A549 (cell line): ENCODE measurements at regions not wholly inside any gene's neighbourhood (a gene's known extent, or its start where the extent isn't known, plus 50 kb on each side); places are given as distances from the start of the nearest gene placed in this dataset.
"Not testable (repeated sequence)": the region's sequence is repeated elsewhere in the genome, so short reads cannot be mapped to it uniquely, and the experiment has no call there.

Experiments used
- ATAC-seq, 2 experiments: fragments of 200-7000 bp in 1 of 2; fragments of >200 bp in 1 of 2; cut with Nextera tagmentation in 1 of 2; cut with Tn5 transposase in 1 of 2; 3 replicates each; pipeline versions ENCODE4 v1.8.0 to v1.9.1; 2018 to 2020; ENCODE audit warnings: mild to moderate bottlenecking in 1 of 2, moderate library complexity in 1 of 2
- CTCF ChIA-PET: fragments of 300-600 bp; sonication (Branson Sonifier 250); formaldehyde crosslinking; extraction: SDS; loops from one replicate; lab custom pipeline; 2021; ENCODE audit warnings: antibody characterized with exemption, inconsistent platforms; lab: Yijun Ruan, JAX
- POLR2A ChIA-PET: fragments of 350-600 bp; formaldehyde crosslinking; extraction: SDS; loops from one replicate; lab custom pipeline; 2021; ENCODE audit warnings: antibody characterized with exemption, inconsistent platforms; lab: Yijun Ruan, JAX
- DNase-seq, 2 experiments: peaks; one replicate each; pipeline versions ENCODE4 v3.0.0 to v3.0.0-alpha.2; 2011 to 2016; ENCODE audit warnings: low read depth in 1 of 2, low spot score in 1 of 2
- FAIRE-seq: peaks from 2 replicates; lab custom pipeline; 2011; peaks lifted over from hg19 to GRCh38; lab: Jason Lieb, UNC
- H3K27ac ChIP-seq, 2 experiments: fragments of >200 bp; sonication (Bioruptor Twin); formaldehyde crosslinking; 3 replicates each; pipeline ENCODE4 v1.5.1; 2016 to 2017
- H3K4me1 ChIP-seq: fragments of >200 bp; sonication (Bioruptor Twin); formaldehyde crosslinking; 3 replicates; pipeline ENCODE4 v1.6.1; 2016
- H3K4me2 ChIP-seq: fragments of >200 bp; sonication (Bioruptor Twin); formaldehyde crosslinking; 3 replicates; pipeline ENCODE4 v1.6.1; 2016
- H3K4me3 ChIP-seq: fragments of >200 bp; sonication (Bioruptor Twin); formaldehyde crosslinking; 3 replicates; pipeline ENCODE4 v1.5.1; 2016
- H3K9me3 ChIP-seq: fragments of >200 bp; sonication (Bioruptor Twin); formaldehyde crosslinking; 3 replicates; pipeline ENCODE4 v1.6.1; 2016
- BCL3 ChIP-seq: fragments of >200 bp; sonication (Bioruptor Twin); formaldehyde crosslinking; IDR thresholded peaks from 3 replicates; pipeline ENCODE4 v1.6.1; 2016
- CBX2 ChIP-seq: fragments of 200-600 bp; sonication (generic); IDR thresholded peaks from 2 replicates; pipeline ENCODE4 v1.6.1; 2016; ENCODE audit warnings: low read depth, mild to moderate bottlenecking, borderline replicate concordance
- CBX8 ChIP-seq: fragments of 200-600 bp; sonication (generic); IDR thresholded peaks from 2 replicates; pipeline ENCODE4 v1.6.1; 2016
- CEBPB ChIP-seq, 2 experiments: fragments of >200 bp in 1 of 2; sonication (Bioruptor Twin) in 1 of 2; formaldehyde crosslinking in 1 of 2; IDR thresholded peaks; 2 replicates each; pipeline ENCODE4 v1.6.1; 2012 to 2016
- CHD4 ChIP-seq: fragments of 200-600 bp; sonication (generic); IDR thresholded peaks from 2 replicates; pipeline ENCODE4 v1.6.1; 2016; ENCODE audit warnings: antibody characterized with exemption, mild to moderate bottlenecking, borderline replicate concordance
- CTCF ChIP-seq: fragments of >200 bp; sonication (Bioruptor Twin); formaldehyde crosslinking; IDR thresholded peaks from 3 replicates; pipeline ENCODE4 v1.5.1; 2016
- EP300 ChIP-seq, 2 experiments: fragments of >200 bp; sonication (Bioruptor Twin); formaldehyde crosslinking; IDR thresholded peaks; 2 replicates in 1 of 2; 3 replicates in 1 of 2; pipeline ENCODE4 v1.6.1; 2016 to 2017
- ESRRA ChIP-seq: fragments of 150-350 bp; IDR thresholded peaks from 2 replicates; pipeline ENCODE4 v1.6.1; 2014; ENCODE audit warnings: mild to moderate bottlenecking, low read length, borderline replicate concordance
- FOSB ChIP-seq: fragments of 250-450 bp; sonication (Bioruptor Pico); IDR thresholded peaks from 2 replicates; pipeline ENCODE4 v1.5.0; 2020; ENCODE audit warnings: mild to moderate bottlenecking, moderate library complexity
- HDAC2 ChIP-seq: fragments of 200-600 bp; sonication (generic); IDR thresholded peaks from 2 replicates; pipeline ENCODE4 v1.6.1; 2016
- HES2 ChIP-seq: fragments of >200 bp; sonication (Bioruptor Twin); formaldehyde crosslinking; IDR thresholded peaks from 2 replicates; pipeline ENCODE4 v1.6.1; 2016
- HMGXB4 ChIP-seq: fragments of 250-450 bp; sonication (Bioruptor Pico); IDR thresholded peaks from 2 replicates; pipeline ENCODE4 v1.5.0; 2021; ENCODE audit warnings: mild to moderate bottlenecking, moderate library complexity, borderline replicate concordance
- HOXB13 ChIP-seq: fragments of 250-450 bp; sonication (Bioruptor Pico); IDR thresholded peaks from 2 replicates; pipeline ENCODE4 v1.5.0; 2020; ENCODE audit warnings: low read depth, mild to moderate bottlenecking, moderate library complexity
- JUNB ChIP-seq: fragments of >200 bp; sonication (Bioruptor Twin); formaldehyde crosslinking; IDR thresholded peaks from 2 replicates; pipeline ENCODE4 v1.6.1; 2016
- KDM1A ChIP-seq: fragments of 200-600 bp; sonication (generic); IDR thresholded peaks from 2 replicates; pipeline ENCODE4 v1.6.1; 2016; ENCODE audit warnings: low read depth, mild to moderate bottlenecking
- MAZ ChIP-seq: fragments of 150-350 bp; IDR thresholded peaks from 2 replicates; pipeline ENCODE4 v1.6.1; 2014; ENCODE audit warnings: antibody characterized with exemption, low read depth, low read length, borderline replicate concordance
- NFE2L2 ChIP-seq: fragments of 150-350 bp; conservative IDR thresholded peaks from 2 replicates; pipeline ENCODE4 v1.6.1; 2014; ENCODE audit warnings: low read length
- NPAS2 ChIP-seq: fragments of 250-450 bp; sonication (Bioruptor Pico); IDR thresholded peaks from 2 replicates; pipeline ENCODE4 v1.8.0; 2022; ENCODE audit warnings: mild to moderate bottlenecking, moderate library complexity, borderline replicate concordance
- POLR2A ChIP-seq: IDR thresholded peaks from 2 replicates; pipeline ENCODE4 v1.6.1; 2012; ENCODE audit warnings: mild to moderate bottlenecking, low read length
- RAD21 ChIP-seq, 2 experiments: fragments of >200 bp in 1 of 2; sonication (Bioruptor Twin) in 1 of 2; formaldehyde crosslinking in 1 of 2; IDR thresholded peaks in 1 of 2; conservative IDR thresholded peaks in 1 of 2; 2 replicates in 1 of 2; 3 replicates in 1 of 2; pipeline ENCODE4 v1.6.1; 2012 to 2018; ENCODE audit warnings: inconsistent platforms in 1 of 2
- RARB ChIP-seq: fragments of 250-450 bp; sonication (Bioruptor Pico); IDR thresholded peaks from 2 replicates; pipeline ENCODE4 v1.8.0; 2021; ENCODE audit warnings: mild to moderate bottlenecking, moderate library complexity
- RFX5 ChIP-seq: fragments of 450-650 bp; IDR thresholded peaks from 2 replicates; pipeline ENCODE4 v1.7.1; 2014; ENCODE audit warnings: antibody characterized with exemption, mild to moderate bottlenecking, moderate library complexity
- SMC3 ChIP-seq: fragments of >200 bp; sonication (Bioruptor Twin); formaldehyde crosslinking; IDR thresholded peaks from 3 replicates; pipeline ENCODE4 v1.6.1; 2018; ENCODE audit warnings: inconsistent platforms
- TFCP2L1 ChIP-seq: fragments of 250-450 bp; sonication (Bioruptor Pico); IDR thresholded peaks from 2 replicates; pipeline ENCODE4 v1.5.0; 2021; ENCODE audit warnings: mild to moderate bottlenecking
- TP53 ChIP-seq: fragments of 250-450 bp; sonication (Bioruptor Pico); IDR thresholded peaks from 2 replicates; pipeline ENCODE4 v1.5.0; 2021; ENCODE audit warnings: mild to moderate bottlenecking, moderate library complexity
- ZFP36 ChIP-seq: fragments of 450-650 bp; IDR thresholded peaks from 2 replicates; pipeline ENCODE4 v1.6.1; 2014; ENCODE audit warnings: borderline replicate concordance; ENCODE audit not compliant: partially characterized antibody
- ZNF302 ChIP-seq: fragments of 250-450 bp; sonication (Bioruptor Pico); IDR thresholded peaks from 2 replicates; pipeline ENCODE4 v1.9.0; 2021; ENCODE audit warnings: inconsistent platforms, mild to moderate bottlenecking, moderate library complexity
- WGBS: methylation state at CpG from one replicate; pipeline ENCODE4 v1.1.6; 2017; ENCODE audit errors: missing lambda C conversion rate; 5-methylcytosine and 5-hydroxymethylcytosine counted together
- TF ChIP-seq, protein P1 (sequence below): IDR thresholded peaks from 2 replicates; pipeline ENCODE4 v1.6.1; 2012
- TF ChIP-seq, protein P2 (sequence below): fragments of 150-350 bp; IDR thresholded peaks from 2 replicates; pipeline ENCODE4 v1.6.1; 2014; ENCODE audit warnings: low read depth, mild to moderate bottlenecking, low read length

DNA sequence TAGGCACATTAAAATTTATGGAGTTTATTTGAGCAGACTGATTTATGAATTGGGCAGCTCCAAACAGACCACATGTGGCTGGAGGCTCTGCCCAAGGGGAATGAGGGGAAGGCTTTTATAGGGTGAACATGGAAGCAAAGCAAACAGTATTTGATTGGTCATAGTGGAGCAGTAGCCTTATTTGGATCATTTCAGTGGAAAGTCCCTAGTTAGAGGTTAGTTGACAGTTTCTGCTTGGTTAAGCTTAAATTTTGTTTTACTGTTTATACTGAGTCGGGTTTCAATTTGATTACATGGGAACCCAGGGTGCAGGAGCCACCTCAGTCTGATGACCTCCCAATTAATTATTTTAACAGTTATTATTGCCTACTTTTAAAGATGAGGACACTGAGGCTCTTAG lies 140.5 kb downstream of the NDFIP2 start (continued):
- no peak for TF ChIP-seq HOXB13
- TF ChIP-seq CEBPB (IDR thresholded peaks at IDR 0.05): no peak
- no peak for TF ChIP-seq CBX8
- no peak for TF ChIP-seq FOSB (CRISPR knock-in tag)
- TF ChIP-seq TP53 (CRISPR knock-in tag): no peak
- no peak for TF ChIP-seq HDAC2

- ChIA-PET POLR2A (no interaction called here), CTCF (no interaction called here)
- DNase-seq (no peak), ATAC-seq (no peak), FAIRE-seq (no peak)
- no peak overlapping the region for H3K27ac ChIP-seq
- TF ChIP-seq ESRRA: no peak
- TF ChIP-seq RFX5: no peak
- TF ChIP-seq JUNB: no peak
- TF ChIP-seq RARB: no peak
- TF ChIP-seq KDM1A: no peak
- no peak for TF ChIP-seq CEBPB (IDR thresholded peaks at IDR 0.05)
- no peak for TF ChIP-seq SMC3
- TF ChIP-seq HES2: no peak
- no peak for TF ChIP-seq HDAC2
- TF ChIP-seq ZNF302 (CRISPR knock-in tag): no peak
- TF ChIP-seq CBX2: no peak
- TF ChIP-seq EP300 (IDR thresholded peaks at IDR 0.05): no peak
- TF ChIP-seq MAZ: no peak
- no peak for TF ChIP-seq HMGXB4 (CRISPR knock-in tag)
- TF ChIP-seq, protein P1, sequence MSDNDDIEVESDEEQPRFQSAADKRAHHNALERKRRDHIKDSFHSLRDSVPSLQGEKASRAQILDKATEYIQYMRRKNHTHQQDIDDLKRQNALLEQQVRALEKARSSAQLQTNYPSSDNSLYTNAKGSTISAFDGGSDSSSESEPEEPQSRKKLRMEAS: no peak
- no peaks in the 10 kb centered on the region for H3K4me1 ChIP-seq
- no peak overlapping the region for H3K4me2 ChIP-seq
- no peaks in the 10 kb centered on the region for H3K9me3 ChIP-seq
- no peak overlapping the region for H3K4me3 ChIP-seq
Observed at GRCh38 chr13:79614250-79614918, 133.4 kb downstream of the NDFIP2 start.

GRCh38 chr13:79612604-79613003 lies 131.6 kb downstream of the NDFIP2 start:
- ChIA-PET CTCF (no interaction called here), POLR2A (no interaction called here)
- no peak overlapping the region for H3K4me3 ChIP-seq
- ATAC-seq (no peak), FAIRE-seq (no peak), DNase-seq (no peak)
- 15% methylated on average over 2 of the region's 2 CpGs for WGBS
- H3K4me1 ChIP-seq: no peaks in the 10 kb centered on the region
- H3K9me3 ChIP-seq: no peaks in the 10 kb centered on the region
- no peak overlapping the region for H3K4me2 ChIP-seq
- TF ChIP-seq NPAS2 (CRISPR knock-in tag) (no peak), RAD21 (conservative IDR thresholded peaks at IDR 0.05 in 1 of 2, IDR thresholded peaks at IDR 0.05 in 1 of 2) (no peak), CHD4 (no peak), CTCF (no peak), ZFP36 (no peak), BCL3 (no peak), NFE2L2 (no peak), POLR2A (no peak), SMC3 (no peak), TFCP2L1 (CRISPR knock-in tag) (no peak), KDM1A (no peak)
- TF ChIP-seq, protein P1: no peak
- TF ChIP-seq, protein P2, sequence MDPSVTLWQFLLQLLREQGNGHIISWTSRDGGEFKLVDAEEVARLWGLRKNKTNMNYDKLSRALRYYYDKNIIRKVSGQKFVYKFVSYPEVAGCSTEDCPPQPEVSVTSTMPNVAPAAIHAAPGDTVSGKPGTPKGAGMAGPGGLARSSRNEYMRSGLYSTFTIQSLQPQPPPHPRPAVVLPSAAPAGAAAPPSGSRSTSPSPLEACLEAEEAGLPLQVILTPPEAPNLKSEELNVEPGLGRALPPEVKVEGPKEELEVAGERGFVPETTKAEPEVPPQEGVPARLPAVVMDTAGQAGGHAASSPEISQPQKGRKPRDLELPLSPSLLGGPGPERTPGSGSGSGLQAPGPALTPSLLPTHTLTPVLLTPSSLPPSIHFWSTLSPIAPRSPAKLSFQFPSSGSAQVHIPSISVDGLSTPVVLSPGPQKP: no peak
- H3K27ac ChIP-seq: no peak overlapping the region

- H3K9me3 ChIP-seq, FAIRE-seq, DNase-seq, H3K4me1 ChIP-seq, POLR2A ChIA-PET, H3K4me3 ChIP-seq, ATAC-seq, H3K4me2 ChIP-seq, H3K27ac ChIP-seq, CTCF ChIA-PET: not testable (repeated sequence)
Observed at GRCh38 chr13:79607895-79608294, 126.9 kb downstream of the NDFIP2 start.
